GM19324 (cell line): ENCODE measurements at regions not wholly inside any gene's neighbourhood (a gene's known extent, or its start where the extent isn't known, plus 50 kb on each side); places are given as distances from the start of the nearest gene placed in this dataset.

ENCODE experiments used
- ATAC-seq: cut with Tn5 transposase; IDR thresholded peaks from one replicate; pipeline ENCODE4 v1.9.1; 2021; ENCODE audit warnings: mild to moderate bottlenecking, moderate library complexity; ENCODE audit not compliant: unreplicated experiment, low FRiP score

DNA sequence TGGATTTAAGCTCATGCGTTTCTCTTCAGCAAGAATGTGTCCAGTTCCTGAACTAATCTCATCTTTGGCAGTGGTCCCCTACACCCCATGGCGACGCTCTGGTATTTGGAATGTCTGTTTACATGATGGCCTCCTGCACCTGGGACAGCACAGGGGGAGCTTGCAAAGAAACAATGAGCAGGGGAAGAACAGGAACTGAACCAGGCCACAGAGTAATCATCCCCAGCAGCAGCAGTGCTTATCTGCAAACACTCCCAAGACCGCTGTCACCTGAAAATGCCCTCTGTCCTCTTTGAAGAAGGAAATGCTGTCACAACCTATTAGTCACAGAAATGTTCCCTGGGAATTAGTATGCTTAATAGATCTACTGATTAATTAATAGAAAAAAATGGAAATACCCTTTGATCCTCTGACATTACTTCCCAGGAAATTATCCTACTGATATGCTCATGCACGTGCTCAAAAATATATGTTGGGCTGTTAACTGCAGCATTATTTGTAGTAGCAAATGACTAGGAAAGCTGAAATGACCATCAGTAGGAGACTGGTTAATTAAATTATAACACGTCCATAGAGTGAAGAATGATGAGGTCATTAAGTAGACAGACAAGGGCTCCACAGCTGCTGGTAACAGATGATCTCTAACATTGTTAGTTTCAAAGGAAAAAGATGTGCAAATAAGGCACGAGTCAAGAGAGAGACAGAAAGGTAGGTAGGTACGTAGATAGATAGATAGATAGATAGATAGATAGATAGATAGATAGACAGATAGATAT, 279.3 kb upstream of the FLRT2 start:
- ATAC-seq, result no peak

DNA sequence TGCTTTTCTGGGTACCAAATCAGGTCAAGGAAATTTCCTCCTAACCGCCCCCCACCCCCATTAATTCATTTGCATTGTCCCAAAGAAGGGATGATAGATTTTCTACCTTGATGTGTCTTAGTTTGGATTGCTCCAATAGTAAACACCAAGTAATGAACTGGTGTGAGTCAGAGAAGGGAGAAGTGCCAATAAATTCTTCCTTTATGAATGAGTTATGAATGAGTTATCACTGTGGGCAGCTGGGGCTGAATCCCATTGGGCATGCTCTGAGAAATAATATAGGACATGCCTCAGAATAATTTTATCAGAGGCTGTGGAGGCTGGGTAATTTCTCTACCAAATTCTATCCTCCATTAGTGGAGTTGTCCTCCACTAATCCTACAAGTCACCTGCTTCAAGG, 277.9 kb upstream of the FLRT2 start:
- ATAC-seq, result no peak

DNA sequence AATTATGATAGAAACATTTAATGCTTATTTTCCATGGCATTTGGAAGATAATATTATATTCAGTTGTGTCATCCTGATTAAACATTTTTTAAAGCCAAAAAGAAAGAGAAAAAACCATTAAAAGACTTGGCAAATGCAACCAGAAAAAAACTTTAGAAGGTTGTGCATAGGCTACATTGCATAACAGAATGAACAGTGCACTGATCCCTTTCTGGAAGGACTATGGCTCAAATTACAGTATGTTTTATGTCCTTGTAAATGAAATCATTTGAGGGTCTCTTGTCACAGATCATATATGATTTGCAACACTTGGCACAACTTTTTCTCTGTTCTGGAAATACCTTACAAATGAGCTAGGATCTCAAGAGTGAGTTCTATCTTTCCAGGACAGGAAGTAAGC, 275.2 kb upstream of the FLRT2 start:
- ATAC-seq, result no peak

DNA sequence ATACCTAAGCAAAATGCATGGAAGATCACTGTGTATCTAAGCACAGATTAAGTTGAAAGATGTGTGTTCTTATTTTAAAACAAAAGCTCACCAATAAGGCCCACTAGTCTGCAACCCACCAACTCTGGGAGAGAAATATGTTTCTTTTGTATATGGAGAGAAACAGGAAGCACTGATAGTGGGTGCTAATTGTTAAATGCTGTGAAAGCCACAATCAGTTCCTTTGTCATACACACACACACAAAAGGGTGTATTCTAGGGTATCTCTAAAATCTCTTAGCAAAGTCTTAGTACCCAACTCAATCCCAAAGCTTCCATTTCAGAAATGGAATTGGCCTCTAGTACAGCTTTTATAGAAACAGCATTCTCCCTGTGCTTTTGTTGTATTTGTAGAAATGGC, 272.7 kb upstream of the FLRT2 start:
- ATAC-seq, result no peak

DNA sequence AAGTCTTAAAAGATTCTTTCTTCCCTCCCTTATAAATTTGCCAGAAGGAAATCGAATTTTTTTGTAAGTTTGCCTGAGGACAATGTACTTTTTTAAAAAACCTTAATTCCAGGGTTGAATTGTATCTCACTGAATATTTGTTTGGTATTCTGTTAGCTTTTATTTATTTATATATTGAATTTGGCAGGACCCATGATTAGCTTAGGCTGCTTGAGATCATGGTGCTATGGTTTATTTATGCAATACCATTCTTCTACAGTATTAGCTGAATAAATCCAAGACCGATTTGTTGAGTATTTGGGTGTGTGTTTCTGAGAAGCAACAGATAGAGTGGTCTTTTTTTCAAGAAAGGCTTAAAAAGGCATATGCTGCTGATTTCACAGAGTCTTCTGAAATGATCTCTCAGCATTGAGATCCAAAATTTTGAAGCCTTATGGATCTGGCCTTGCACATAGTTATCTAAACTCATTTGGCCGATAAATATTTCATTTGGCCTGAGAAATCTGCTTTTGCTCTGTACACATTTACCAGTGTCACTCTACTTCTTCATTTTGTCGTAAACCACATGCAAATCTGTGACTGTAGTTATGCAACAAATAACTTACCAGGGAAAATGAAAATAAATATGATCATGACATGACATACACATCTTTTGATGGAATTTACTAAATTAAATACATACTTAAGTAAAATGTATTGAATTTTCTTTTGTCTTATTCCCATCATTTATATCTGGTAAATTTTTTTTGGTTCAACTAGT, 265.8 kb upstream of the FLRT2 start:
- no peak for ATAC-seq

DNA sequence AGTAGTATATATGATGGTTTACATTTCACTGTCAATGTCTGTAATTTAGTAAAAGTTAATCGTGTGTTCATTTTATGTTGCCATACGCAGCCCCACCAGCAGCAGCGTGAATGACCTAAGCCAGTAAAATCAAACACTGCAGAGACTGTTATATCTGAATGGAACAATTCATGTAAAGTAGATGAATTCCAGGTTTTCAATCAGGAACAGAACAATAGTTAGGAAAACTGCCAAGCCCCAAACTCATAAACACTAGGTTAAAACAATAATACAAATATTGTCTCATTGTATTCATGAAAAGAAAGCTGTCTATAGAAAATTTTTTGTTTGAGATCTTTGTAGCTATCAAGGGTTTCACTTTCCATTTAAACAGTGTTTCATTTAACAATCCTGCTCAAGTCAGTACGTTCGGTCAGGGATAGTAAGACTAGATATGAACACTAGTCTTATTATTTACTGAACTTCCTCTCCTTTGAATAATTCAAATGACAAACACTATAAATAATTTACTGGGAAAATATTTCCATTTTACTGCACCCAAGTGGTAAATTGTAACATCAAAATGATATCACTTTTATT, 256.8 kb upstream of the FLRT2 start:
- no peak for ATAC-seq

DNA sequence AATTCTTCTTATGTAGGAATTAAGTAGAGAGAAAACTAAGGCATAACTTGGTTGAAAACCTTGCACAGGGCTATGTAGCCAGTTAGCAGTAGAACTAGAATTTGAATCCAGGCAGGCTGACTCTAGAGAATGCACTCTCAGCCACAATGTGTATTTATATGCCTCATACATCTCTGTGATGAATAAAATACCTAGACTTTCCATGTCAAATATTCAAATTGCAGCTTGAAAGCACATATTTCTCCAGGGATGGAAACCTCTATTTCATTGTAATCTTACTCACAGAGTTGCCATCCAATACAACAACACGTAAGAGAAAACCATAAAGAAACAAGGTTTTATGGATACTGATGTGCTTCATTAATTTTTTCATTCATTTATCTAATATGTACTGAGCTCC, 256.0 kb upstream of the FLRT2 start:
- no peak for ATAC-seq

DNA sequence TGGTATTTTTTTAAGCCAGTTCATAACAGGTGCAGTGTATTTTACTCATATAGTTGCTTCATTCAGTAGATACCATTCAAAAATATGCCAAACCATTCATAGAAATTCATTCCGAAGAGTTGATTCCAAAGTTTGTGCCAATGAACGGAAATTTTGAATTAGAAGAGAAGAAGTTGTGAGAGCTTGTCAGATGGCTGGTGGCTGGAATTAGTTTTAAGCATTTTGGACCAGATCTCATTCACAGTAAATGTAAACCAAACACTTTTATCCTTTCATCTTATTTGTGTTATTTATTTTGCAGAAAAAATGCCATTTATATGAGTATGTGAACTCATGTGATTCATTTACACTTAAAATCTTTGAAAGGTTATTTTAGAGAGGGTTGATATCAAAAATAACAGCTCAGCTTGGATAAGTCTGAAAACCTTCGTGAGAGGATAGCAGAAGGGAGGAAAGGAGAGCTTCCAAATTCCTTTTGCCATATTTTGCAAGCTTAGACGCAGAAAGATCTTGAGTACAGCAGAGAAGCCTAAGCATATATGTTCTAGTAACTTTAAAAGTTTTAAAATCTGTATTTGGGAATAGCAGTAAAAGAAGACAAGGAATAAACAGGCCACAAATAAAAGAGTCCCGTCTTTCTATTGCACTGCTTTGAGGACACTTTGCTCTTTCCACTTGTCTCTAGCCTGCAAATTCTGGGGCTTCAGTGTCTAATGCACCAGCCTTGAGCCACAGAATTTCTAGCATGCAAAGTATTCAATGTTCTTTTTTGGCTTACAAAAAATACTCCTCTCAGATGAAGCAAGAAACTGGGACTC, 253.6 kb upstream of the FLRT2 start:
- ATAC-seq, result no peak

DNA sequence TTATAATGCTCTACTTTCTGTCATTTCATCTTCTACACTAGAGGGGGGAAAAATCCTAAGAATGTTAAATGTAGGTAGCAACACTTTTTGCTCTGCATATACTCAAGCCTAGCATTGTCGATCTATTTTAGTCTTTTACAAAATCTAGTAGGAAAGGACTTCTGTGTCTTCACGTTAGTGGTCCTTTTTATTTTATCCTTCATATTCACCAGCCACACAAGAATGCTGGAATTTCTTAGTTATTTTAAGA, 253.0 kb upstream of the FLRT2 start:
- no peak for ATAC-seq

DNA sequence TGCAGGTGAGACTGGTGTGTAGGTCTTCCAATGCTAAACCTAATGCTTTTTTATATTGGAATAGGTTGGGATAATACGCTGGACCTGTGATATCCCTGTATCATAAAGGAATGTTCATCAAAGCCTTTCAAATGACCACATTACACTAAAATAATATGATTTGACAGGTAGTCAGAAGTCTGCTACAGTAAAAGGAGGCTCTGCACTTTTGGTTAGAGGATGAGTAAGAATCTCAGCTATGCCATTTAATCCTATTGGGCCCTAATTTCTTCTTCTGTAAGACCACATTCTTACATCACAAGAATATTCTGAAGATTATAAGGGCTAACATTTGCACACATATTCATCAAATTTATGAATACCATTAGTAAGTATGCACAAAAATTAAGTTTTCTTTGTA, 250.5 kb upstream of the FLRT2 start:
- no peak for ATAC-seq

DNA sequence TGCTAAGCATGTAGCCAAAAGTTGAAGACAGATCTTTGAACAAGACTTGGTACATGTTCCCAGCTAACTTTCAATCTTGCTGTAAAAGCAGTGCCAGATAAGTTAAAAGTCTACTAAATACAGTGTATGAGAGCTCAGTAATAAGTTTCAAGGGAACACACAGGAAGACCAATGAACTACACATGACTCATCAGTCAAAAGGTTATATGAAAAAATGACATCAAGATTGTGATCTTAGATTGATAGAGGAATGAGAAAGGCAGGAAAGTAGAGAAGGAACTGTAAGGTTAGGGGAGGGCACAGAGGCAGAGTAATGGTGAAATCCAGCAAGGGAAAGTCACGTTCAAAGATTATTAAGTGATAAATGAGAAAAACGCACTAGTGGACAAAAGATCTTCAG, 249.9 kb upstream of the FLRT2 start:
- no peak for ATAC-seq

DNA sequence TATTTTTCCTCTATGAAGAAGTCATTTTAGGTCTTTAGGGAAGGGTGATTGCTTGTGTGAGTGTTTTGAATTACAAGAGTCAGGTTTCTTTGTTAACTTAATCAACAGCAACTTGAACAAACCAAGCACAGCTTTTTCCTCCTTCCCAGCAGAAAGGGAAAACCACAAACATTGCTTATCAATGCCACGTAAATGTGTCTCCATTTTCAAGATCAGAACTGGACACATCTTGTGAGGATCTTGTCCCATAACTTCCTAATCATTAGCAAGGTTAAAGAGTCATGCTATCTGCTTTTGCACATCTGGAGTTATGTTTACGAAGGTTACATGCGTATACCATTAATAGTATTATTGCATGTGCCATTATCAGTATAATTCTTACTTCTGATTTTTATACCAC, 248.0 kb upstream of the FLRT2 start:
- no peak for ATAC-seq

DNA sequence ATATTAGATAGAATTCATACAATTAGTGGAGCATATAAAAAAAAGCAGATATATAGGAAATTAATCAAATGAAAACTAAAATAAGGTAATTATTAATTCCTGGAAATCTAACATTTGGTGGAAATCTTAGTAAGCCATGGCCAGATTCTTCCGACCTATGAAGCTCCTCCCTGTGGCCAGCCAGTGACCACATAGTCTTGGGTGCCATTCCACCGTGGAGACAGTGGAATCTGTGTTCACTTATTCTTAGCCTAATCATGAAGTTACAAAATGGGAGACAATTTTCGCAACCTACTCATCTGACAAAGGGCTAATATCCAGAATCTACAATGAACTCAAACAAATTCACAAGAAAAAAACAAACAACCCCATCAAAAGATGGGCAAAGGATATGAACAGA, 241.9 kb upstream of the FLRT2 start:
- ATAC-seq, result no peak

DNA sequence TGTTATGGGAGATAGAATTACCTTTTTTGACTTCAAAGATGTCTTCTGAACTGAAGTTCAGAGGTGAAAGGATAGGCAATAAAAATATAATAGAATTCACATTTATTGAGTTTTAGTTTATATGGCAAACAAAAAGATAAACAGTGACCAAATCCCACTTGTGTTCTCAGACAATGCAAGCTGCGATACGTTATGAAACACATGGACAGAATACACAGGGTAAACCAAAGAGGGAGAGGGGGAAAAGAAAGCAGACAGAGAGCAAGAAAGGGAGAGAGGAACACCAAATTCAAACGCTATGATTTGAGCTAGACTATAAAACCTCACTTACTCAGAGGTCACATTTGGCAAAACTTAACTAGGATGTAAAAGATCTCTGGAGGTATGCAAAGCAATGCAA, 238.2 kb upstream of the FLRT2 start:
- ATAC-seq, result no peak

DNA sequence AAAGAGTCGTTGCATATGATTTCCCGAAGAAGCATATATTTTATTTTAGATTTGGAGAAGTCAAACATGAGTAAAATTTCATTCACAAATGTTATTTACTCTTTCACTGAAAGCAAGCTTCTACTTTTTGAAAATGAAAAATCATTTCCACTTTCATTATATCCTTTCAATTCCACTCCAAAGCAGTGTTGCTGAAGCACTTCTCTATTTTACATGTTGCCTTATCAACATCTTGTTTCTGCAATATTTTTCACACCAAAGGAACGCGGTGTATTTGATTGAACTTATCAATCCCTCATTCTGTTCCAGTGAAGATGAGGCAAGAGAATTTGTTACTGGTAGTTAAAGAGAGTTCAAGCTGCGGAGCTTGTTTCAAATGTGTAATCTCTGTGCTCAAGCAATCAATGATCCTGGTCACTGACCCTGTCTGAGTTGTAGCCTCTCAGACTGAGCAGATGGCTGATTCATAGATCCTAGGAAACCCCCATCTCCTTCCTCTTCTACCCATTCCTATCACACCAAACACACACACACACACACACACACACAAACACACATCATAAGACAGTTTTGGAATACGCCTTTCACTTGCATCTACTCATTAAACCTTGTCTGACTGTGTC, 236.2 kb upstream of the FLRT2 start:
- ATAC-seq, result no peak

DNA sequence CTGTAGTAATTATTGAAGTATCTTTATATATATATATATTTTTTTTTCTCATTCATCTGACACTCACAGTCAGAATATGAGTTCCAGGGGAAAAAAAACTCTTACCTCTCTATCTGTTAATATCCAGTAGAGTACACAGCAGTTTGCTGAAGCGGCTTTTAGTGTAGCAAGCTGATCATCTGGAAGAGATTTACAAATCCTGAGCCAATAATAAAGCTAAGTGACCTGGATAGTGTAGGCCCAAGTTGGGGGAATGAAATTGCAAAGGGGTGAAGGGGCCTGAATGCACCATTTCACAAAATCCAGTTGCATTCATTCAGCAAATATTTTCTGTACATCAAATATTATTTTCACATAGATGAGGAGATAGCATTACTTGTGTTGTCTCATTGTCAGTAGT, 234.6 kb upstream of the FLRT2 start:
- no peak for ATAC-seq

DNA sequence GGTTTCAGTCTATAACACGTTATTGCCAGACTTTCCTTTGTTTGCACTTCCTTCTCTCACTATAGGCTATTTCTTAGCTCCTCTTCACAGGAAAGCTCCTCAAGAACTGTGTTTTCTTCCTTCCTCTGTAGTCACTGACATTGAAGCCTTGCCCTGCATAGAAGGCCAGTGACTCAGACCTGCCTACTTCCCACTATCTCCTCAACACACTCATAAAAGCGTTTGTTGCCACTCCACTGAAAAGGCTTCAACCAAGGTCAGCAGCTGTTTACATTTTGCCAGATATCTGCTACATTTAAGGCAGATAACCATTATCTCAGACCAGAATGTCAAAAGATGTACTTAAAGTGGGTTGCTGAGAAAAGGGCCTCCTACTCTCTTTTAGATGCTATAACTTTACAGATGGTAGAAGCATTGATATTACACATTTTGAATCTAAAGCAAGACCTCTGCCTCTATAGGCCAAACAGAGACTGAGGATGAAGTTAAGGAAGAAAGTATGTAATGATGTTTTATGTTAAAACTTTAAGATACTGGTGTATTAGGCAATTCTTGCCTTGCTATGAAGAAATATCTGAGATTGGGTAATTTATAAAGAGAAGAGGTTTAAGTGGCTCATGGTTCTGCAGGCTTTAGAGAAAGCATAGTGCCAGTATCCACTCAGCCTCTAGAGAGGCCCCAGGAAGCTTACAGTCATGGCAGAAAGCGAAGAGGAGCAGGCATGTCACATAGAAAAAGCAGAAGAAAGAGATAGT, 233.3 kb upstream of the FLRT2 start:
- no peak for ATAC-seq

DNA sequence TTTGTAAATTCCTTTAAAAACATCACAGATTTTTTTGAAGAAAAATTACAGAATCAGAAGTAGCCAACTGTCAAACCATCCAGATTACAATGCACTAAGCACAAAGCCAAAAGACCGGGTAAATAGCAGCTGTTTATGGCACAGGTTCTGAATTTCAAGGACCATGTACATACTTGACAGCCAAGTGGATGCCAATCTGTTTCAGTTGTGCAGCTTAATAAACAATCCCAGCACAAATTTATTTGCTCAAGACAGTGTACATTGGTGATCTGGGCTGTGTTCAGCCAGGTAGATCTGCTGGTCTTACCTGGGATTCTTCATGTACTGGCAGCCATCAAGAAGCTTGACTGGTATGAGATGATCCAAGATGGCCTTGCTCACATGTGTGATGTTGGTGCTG, 229.8 kb upstream of the FLRT2 start:
- no peak for ATAC-seq

DNA sequence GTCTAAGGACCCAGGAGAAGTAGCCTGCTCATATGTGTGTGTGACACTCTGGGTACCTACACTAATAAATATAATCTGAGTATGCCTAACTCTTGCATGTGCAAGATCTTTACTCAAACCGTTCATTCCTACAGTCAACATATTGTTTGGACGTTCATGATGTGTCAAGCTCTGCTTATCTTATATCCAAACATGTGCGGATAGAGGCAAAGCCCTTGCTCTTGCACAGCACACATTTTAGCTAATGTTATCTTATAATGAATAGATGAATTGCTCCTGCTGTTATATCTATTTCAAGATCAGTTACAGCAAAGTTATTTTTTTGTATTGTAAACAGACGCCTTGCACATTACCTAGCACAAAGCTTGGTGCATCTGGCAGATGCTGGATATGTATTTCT, 228.4 kb upstream of the FLRT2 start:
- no peak for ATAC-seq

DNA sequence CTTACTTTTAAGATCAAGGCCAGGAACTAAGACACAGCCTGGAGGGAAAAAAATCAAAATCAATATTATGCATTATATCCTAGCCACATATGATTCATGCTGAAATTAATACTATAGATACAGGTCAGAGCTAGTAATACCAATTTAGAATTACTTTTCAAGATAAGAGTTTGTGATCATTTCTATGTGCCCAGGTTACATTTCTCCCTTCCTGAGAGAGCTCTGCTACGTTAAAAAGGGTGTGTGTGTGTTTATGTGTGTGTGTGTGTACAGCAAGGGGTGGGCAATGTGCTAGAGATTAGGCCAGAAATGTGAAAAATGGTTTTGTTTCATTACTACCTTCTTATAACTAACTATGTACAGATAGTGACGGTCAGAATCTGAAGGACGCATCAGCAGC, 223.9 kb upstream of the FLRT2 start:
- ATAC-seq, result no peak
